IMR-90 (cell line): ENCODE measurements at regions not wholly inside any gene's neighbourhood (a gene's known extent, or its start where the extent isn't known, plus 50 kb on each side); places are given as distances from the start of the nearest gene placed in this dataset.
A peak's percentile ranks its signal among the peaks of the same experiment; 100 is the strongest.

ENCODE experiments used
- ATAC-seq: fragments of 200-7000 bp; cut with Tn5 transposase; 2 replicates; pipeline ENCODE4 v1.9.1; 2020; ENCODE audit warnings: low read depth, mild to moderate bottlenecking, moderate library complexity
- BruUV-seq: library from RNA; stranded (reverse); fragments of 400-500 nt; replicated peaks from 2 replicates; lab custom pipeline; 2021; lab: Mats Ljungman, UMichigan
- CTCF ChIA-PET: fragments of 300-600 bp; formaldehyde crosslinking; extraction: SDS; loops from one replicate; lab custom pipeline; 2021; ENCODE audit warnings: antibody characterized with exemption; lab: Yijun Ruan, JAX
- POLR2A ChIA-PET: fragments of 300-600 bp; sonication (Branson Sonifier 250); formaldehyde crosslinking; loops from one replicate; lab custom pipeline; 2022; ENCODE audit warnings: antibody characterized with exemption; ENCODE audit not compliant: unreplicated experiment; lab: Charles Lee
- DNase-seq: peaks from one replicate; pipeline ENCODE4 v3.0.0; 2013
- H2AFZ ChIP-seq: replicated peaks from 2 replicates; pipeline ENCODE3; 2013; ENCODE audit warnings: low read length, mild to moderate bottlenecking; ENCODE audit not compliant: poor library complexity
- H2AK5ac ChIP-seq: 2 replicates; pipeline ENCODE4 v1.6.1; 2013; ENCODE audit warnings: low read depth, low read length, inconsistent platforms
- H2AK9ac ChIP-seq: replicated peaks from 2 replicates; pipeline ENCODE3; 2013; ENCODE audit warnings: mild to moderate bottlenecking, low read depth, low read length, moderate library complexity; ENCODE audit not compliant: poor library complexity
- H2BK120ac ChIP-seq: 2 replicates; pipeline ENCODE4 v1.6.1; 2013; ENCODE audit warnings: low read depth, low read length, inconsistent platforms
- H2BK15ac ChIP-seq: 3 replicates; pipeline ENCODE4 v1.6.1; 2013; ENCODE audit warnings: low read depth, low read length, inconsistent platforms
- H2BK20ac ChIP-seq: 2 replicates; pipeline ENCODE4 v1.6.1; 2013; ENCODE audit warnings: low read depth, mild to moderate bottlenecking, inconsistent platforms, low read length, moderate library complexity
- H2BK5ac ChIP-seq: 2 replicates; pipeline ENCODE4 v1.6.1; 2013; ENCODE audit warnings: mild to moderate bottlenecking, low read depth, low read length, inconsistent platforms; ENCODE audit not compliant: poor library complexity, severe bottlenecking
- H3K14ac ChIP-seq: replicated peaks from 2 replicates; pipeline ENCODE4 v1.6.1; 2013; ENCODE audit warnings: low read depth, low read length, inconsistent platforms
- H3K18ac ChIP-seq: 2 replicates; pipeline ENCODE4 v1.6.1; 2013; ENCODE audit warnings: low read depth, low read length, control low read depth
- H3K23ac ChIP-seq: 2 replicates; pipeline ENCODE4 v1.6.1; 2013; ENCODE audit warnings: low read depth, low read length, inconsistent platforms
- H3K27ac ChIP-seq: 2 replicates; pipeline ENCODE4 v1.5.1; 2013; ENCODE audit warnings: mild to moderate bottlenecking, control low read depth, low read length; ENCODE audit not compliant: insufficient read depth
- H3K27me3 ChIP-seq: 2 replicates; pipeline ENCODE4 v1.6.1; 2013; ENCODE audit warnings: low read length; ENCODE audit not compliant: control insufficient read depth, insufficient read depth
- H3K36me3 ChIP-seq: 2 replicates; pipeline ENCODE4 v1.6.1; 2013; ENCODE audit warnings: low read length, mixed read lengths; ENCODE audit not compliant: control insufficient read depth, insufficient read depth
- H3K4ac ChIP-seq: 2 replicates; pipeline ENCODE4 v1.6.1; 2013; ENCODE audit warnings: low read depth, low read length, inconsistent platforms
- H3K4me1 ChIP-seq: 2 replicates; pipeline ENCODE4 v1.6.1; 2013; ENCODE audit warnings: low read length, mixed read lengths; ENCODE audit not compliant: control insufficient read depth, insufficient read depth
- H3K4me2 ChIP-seq: 2 replicates; pipeline ENCODE4 v1.6.1; 2013; ENCODE audit warnings: low read depth, mild to moderate bottlenecking, control low read depth, low read length, moderate library complexity
- H3K4me3 ChIP-seq: 2 replicates; pipeline ENCODE4 v1.5.1; 2013; ENCODE audit warnings: low read depth, mild to moderate bottlenecking, control low read depth, low read length, moderate library complexity; ENCODE audit not compliant: insufficient read depth
- H3K56ac ChIP-seq: 2 replicates; pipeline ENCODE4 v1.6.1; 2013; ENCODE audit warnings: low read length, inconsistent platforms; ENCODE audit not compliant: insufficient read depth; ENCODE audit errors: extremely low read depth
- H3K79me1 ChIP-seq, 2 experiments: 2 replicates each; pipeline ENCODE4 v1.6.1; 2013; ENCODE audit warnings: low read length in 2 of 2, inconsistent platforms in 1 of 2, low read depth in 1 of 2
- H3K9ac ChIP-seq: 2 replicates; pipeline ENCODE4 v1.6.1; 2013; ENCODE audit warnings: low read depth, low read length, control low read depth
- H3K9me1 ChIP-seq: 2 replicates; pipeline ENCODE4 v1.6.1; 2013; ENCODE audit warnings: low read length, inconsistent platforms; ENCODE audit not compliant: insufficient read depth
- H3K9me3 ChIP-seq: 2 replicates; pipeline ENCODE4 v1.6.1; 2013; ENCODE audit warnings: low read length; ENCODE audit not compliant: control insufficient read depth, insufficient read depth
- H4K20me1 ChIP-seq: 2 replicates; pipeline ENCODE4 v1.6.1; 2013; ENCODE audit warnings: low read length, inconsistent platforms; ENCODE audit not compliant: insufficient read depth
- H4K5ac ChIP-seq: 2 replicates; pipeline ENCODE4 v1.6.1; 2013; ENCODE audit warnings: mild to moderate bottlenecking, low read depth, low read length, control low read depth
- H4K8ac ChIP-seq, 2 experiments: 2 replicates each; pipeline ENCODE4 v1.6.1; 2013; ENCODE audit warnings: low read depth in 2 of 2, low read length in 2 of 2, control low read depth in 1 of 2, inconsistent platforms in 1 of 2
- H4K91ac ChIP-seq: 2 replicates; pipeline ENCODE4 v1.6.1; 2013; ENCODE audit warnings: low read depth, low read length, inconsistent platforms; ENCODE audit not compliant: insufficient read depth
- CEBPB ChIP-seq: IDR thresholded peaks from 2 replicates; pipeline ENCODE4 v1.6.1; 2012; ENCODE audit warnings: low read depth, low read length, improper control_type of control experiment
- MXI1 ChIP-seq: IDR thresholded peaks from 2 replicates; pipeline ENCODE4 v1.6.1; 2012; ENCODE audit warnings: low read depth, mild to moderate bottlenecking, low read length, moderate library complexity, borderline replicate concordance
- NFE2L2 ChIP-seq: fragments of 150-350 bp; IDR thresholded peaks from 2 replicates; pipeline ENCODE4 v1.6.1; 2016; ENCODE audit warnings: low read depth, mild to moderate bottlenecking, low read length
- SMC3 ChIP-seq: fragments of 150-350 bp; IDR thresholded peaks from 2 replicates; pipeline ENCODE4 v1.6.1; 2016; ENCODE audit warnings: low read depth, mild to moderate bottlenecking, antibody characterized with exemption, low read length, moderate library complexity
- WGBS, 2 experiments: methylation state at CpG; one replicate each; pipeline versions ENCODE4 v1.1.5 to v1.1.7; 2013; ENCODE audit warnings: missing lambda C conversion rate in 2 of 2; ENCODE audit not compliant: insufficient read length in 1 of 2; ENCODE audit errors: extremely low coverage in 2 of 2; 5-methylcytosine and 5-hydroxymethylcytosine counted together
- dilution Hi-C: fragments of 300-500 bp; cut with HindIII; formaldehyde crosslinking; loops from one replicate; pipeline ENCODE4 v1.14.3; 2018; ENCODE audit warnings: low sequenced_read_pairs; ENCODE audit not compliant: unreplicated experiment
- in situ Hi-C: fragments of 300-500 bp; cut with MboI; formaldehyde crosslinking; loops from 3 replicates; pipeline ENCODE4 v1.14.3; 2019; ENCODE audit warnings: low sequenced_read_pairs, inconsistent platforms, mixed read lengths
- intact Hi-C: fragments of 100-400 bp; cut with micrococcal nuclease; formaldehyde crosslinking; loops from 2 replicates; pipeline ENCODE4 v1.10.0; 2022

DNA sequence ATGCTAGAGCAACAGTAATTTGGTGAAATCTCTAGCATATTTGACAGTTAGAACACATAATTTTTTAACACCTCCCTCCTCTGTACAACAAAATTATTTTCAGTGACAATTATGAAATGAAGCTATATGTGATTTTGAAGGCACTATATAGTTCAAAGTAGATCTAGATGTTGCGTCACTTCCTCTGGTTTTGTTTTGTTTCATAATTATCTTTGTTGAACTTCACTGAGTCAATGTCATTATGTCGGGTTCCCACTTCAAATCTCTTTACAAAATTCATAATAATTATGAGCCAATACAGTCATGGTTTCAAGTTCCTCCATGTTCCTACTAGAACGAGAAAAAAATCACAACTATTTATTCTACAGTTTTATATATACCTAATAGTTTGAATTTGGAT is 254.8 kb upstream of the PLXNA2 start:
- Histone ChIP-seq H4K8ac (no peak overlapping the region), H3K4me2 (no peak overlapping the region), H4K20me1 (no peaks in the 10 kb centered on the region), H2BK15ac (no peak overlapping the region), H2BK5ac (no peak overlapping the region), H3K18ac (no peak overlapping the region), H4K91ac (no peak overlapping the region), H2BK120ac (no peak overlapping the region), H3K4me3 (no peak overlapping the region), H3K36me3 (no peaks in the 10 kb centered on the region), H3K56ac (no peak overlapping the region), H3K14ac (no peak overlapping the region), H3K9me1 (no peaks in the 10 kb centered on the region), H3K27me3 (no peaks in the 10 kb centered on the region), H3K27ac (no peak overlapping the region), H2AFZ (no peak overlapping the region), H3K79me1 (no peaks in the 10 kb centered on the region), H3K23ac (no peak overlapping the region), H3K9me3 (peaks cover 9% of the 10 kb centered on the region), H4K5ac (no peak overlapping the region), H3K4ac (no peak overlapping the region), H2AK9ac (no peak overlapping the region), H2BK20ac (no peak overlapping the region), H3K9ac (no peak overlapping the region), H3K4me1 (no peaks in the 10 kb centered on the region), H2AK5ac (no peak overlapping the region)
- intact Hi-C loops (no loop called here), in situ Hi-C loops (no loop called here), dilution Hi-C loops (no loop called here)
- no TSS peak for BruUV-seq
- DNase-seq (no peak), ATAC-seq (no peak)
- no peak for TF ChIP-seq MXI1
- TF ChIP-seq CEBPB, result peak; percentile 64
- TF ChIP-seq SMC3, result no peak
- TF ChIP-seq NFE2L2, result no peak
- ChIA-PET CTCF (no interaction called here), POLR2A (no interaction called here)
- no CpG with 5 or more reads among the region's 3 CpGs for WGBS, 2 experiments
